ENCODE measurements at regions not wholly inside any gene's neighbourhood (a gene's known extent, or its start where the extent isn't known, plus 50 kb on each side); places are given as distances from the start of the nearest gene placed in this dataset.
A peak's percentile ranks its signal among the peaks of the same experiment; 100 is the strongest.
"Not testable (repeated sequence)": the region's sequence is repeated elsewhere in the genome, so short reads cannot be mapped to it uniquely, and the experiment has no call there.

DNA sequence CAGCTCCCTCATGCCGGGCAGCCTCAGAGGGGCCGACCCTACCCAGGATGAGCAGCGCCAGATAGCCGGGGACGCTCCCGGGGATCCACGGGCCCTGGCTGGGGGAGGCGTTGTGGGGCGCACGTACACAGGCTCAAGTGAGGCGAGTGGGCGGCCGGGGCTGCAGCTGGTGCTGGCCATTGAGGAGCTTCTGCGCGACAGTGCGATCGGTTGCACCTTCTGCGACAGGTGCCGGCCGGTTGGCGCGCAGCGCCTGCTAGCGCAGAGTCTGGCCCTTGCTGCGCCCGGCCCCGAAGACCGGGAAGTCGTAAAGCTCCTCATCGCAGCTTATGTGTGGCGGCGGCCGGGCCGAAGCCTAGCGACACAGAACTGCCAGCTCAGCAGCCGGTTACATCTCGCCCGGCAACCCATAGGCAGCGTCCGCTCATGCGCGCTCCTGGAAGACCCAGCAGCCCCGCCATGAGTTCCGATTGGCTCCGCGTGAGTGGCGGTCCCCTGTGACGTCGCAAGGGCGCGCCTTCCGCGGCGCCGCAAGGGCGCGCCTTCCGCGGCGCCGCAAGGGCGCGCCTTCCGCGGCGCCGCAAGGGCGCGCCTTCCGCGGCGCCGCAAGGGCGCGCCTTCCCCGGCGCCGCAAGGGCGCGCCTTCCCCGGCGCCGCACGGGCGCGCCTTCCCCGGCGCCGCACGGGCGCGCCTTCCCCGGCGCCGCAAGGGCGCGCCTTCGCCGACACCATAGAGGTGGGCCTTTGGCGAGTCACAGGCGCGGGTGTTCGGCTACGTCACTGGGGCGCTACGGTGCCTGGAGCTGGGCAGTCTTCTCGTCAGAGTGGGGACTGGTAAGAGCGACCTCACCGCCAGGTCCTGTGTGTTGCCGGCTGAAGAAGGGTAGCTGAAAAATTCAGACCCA lies 308.6 kb downstream of the ZNF37A start:
- ATAC-seq (peak; percentile 100), DNase-seq (ENCODE audit: low read depth, low spot score) (peak; percentile 60)
- ChIA-PET RAD21 (ENCODE audit: unreplicated experiment) (interaction anchor here (1.5 kb wide), 1 partner anchor 426 kb away, joined by 9 read pairs; the partner anchor contains the start of gene ZNF25), POLR2A (interaction anchor here (0.6 kb wide), 2 partner anchors 308 to 1606 kb away, joined by 3 read pairs; no protein-coding TSS in a partner anchor), SMC1A (ENCODE audit: uncharacterized antibody, unreplicated experiment) (interaction anchor here (1.6 kb wide), 1 partner anchor 393 kb away, joined by 3 read pairs; no protein-coding TSS in a partner anchor)
- Histone ChIP-seq H3K9ac (ENCODE audit: control insufficient read depth, insufficient read depth, low read length) (peak overlapping the region; percentile 92), H3K27ac (ENCODE audit: control insufficient read depth, insufficient read depth) (peak overlapping the region; percentile 85), H3K4me3 (peak overlapping the region; percentile 86), H2AFZ (ENCODE audit: control insufficient read depth, low read depth, low read length) (peak overlapping the region; percentile 68), H3K4me2 (ENCODE audit: control insufficient read depth, insufficient read depth) (peak overlapping the region; percentile 77)
- H3K27me3 ChIP-seq (replicated peaks in 1 of 2; ENCODE audit: control insufficient read depth in 2 of 2, insufficient read depth in 2 of 2, low read length in 1 of 2); in situ Hi-C loops (cut with MboI); H3K79me2 ChIP-seq (ENCODE audit: control insufficient read depth, insufficient read depth, low read length); H3K36me3 ChIP-seq (ENCODE audit: control insufficient read depth in 2 of 2, insufficient read depth in 2 of 2, low read length in 1 of 2); CTCF ChIA-PET; FAIRE-seq; H4K20me1 ChIP-seq (ENCODE audit: control insufficient read depth, insufficient read depth); H3K4me1 ChIP-seq (ENCODE audit: control insufficient read depth, insufficient read depth, low read length); H3K9me3 ChIP-seq (replicated peaks; ENCODE audit: control insufficient read depth, insufficient read depth, low read length): not testable (repeated sequence)
- 2% methylated on average over 75 of the region's 110 CpGs for WGBS (ENCODE audit: insufficient coverage, insufficient replicate concordance, low lambda C conversion rate, missing lambda C conversion rate)
- intact Hi-C loops (cut with micrococcal nuclease; ENCODE audit: unreplicated experiment): loop anchor here (2.0 kb wide), 1 partner anchor 426 kb away; the partner anchor contains the start of gene ZNF25
- BruUV-seq (replicated peaks): TSS peak; percentile 87
- peak; percentile 71; the same call in 1 of the 2 replicates for TF ChIP-seq NR2F1 (conservative IDR thresholded peaks at IDR 0.05)
- peak; percentile 84 for TF ChIP-seq POLR2A (IDR thresholded peaks at IDR 0.05; ENCODE audit: low read depth, low read length)
- 0 out of 2 replicates have a peak, but pooled peaks have one; percentile 40 for TF ChIP-seq TCF12 (IDR thresholded peaks at IDR 0.05; ENCODE audit: low read depth, low read length)
- peak; percentile 78; the same call in 1 of the 2 replicates for TF ChIP-seq ZBED1 (IDR thresholded peaks at IDR 0.05; ENCODE audit: borderline replicate concordance)
- TF ChIP-seq POU2F2 (IDR thresholded peaks at IDR 0.05; ENCODE audit: borderline replicate concordance, low read depth, low read length): peak; percentile 23; the same call in 1 of the 3 replicates
- TF ChIP-seq SMAD5 (IDR thresholded peaks at IDR 0.05; ENCODE audit: low read depth): 0 out of 2 replicates have a peak, but pooled peaks have one; percentile 38
- TF ChIP-seq HCFC1 (IDR thresholded peaks at IDR 0.05; ENCODE audit: low read length): peak; percentile 50; the same call in 1 of the 2 replicates
- TF ChIP-seq, protein P1, sequence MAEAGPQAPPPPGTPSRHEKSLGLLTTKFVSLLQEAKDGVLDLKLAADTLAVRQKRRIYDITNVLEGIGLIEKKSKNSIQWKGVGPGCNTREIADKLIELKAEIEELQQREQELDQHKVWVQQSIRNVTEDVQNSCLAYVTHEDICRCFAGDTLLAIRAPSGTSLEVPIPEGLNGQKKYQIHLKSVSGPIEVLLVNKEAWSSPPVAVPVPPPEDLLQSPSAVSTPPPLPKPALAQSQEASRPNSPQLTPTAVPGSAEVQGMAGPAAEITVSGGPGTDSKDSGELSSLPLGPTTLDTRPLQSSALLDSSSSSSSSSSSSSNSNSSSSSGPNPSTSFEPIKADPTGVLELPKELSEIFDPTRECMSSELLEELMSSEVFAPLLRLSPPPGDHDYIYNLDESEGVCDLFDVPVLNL (IDR thresholded peaks at IDR 0.05; ENCODE audit: low read depth, low read length): 0 out of 2 replicates have a peak, but pooled peaks have one; percentile 26
- 0 out of 2 replicates have a peak, but pooled peaks have one; percentile 38 for TF ChIP-seq CBFB (IDR thresholded peaks at IDR 0.05; ENCODE audit: low read depth)
- TF ChIP-seq, protein P2, sequence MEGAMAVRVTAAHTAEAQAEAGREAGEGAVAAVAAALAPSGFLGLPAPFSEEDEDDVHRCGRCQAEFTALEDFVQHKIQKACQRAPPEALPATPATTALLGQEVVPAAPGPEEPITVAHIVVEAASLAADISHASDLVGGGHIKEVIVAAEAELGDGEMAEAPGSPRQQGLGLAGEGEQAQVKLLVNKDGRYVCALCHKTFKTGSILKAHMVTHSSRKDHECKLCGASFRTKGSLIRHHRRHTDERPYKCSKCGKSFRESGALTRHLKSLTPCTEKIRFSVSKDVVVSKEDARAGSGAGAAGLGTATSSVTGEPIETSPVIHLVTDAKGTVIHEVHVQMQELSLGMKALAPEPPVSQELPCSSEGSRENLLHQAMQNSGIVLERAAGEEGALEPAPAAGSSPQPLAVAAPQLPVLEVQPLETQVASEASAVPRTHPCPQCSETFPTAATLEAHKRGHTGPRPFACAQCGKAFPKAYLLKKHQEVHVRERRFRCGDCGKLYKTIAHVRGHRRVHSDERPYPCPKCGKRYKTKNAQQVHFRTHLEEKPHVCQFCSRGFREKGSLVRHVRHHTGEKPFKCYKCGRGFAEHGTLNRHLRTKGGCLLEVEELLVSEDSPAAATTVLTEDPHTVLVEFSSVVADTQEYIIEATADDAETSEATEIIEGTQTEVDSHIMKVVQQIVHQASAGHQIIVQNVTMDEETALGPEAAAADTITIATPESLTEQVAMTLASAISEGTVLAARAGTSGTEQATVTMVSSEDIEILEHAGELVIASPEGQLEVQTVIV (IDR thresholded peaks at IDR 0.05; ENCODE audit: borderline replicate concordance, partially characterized antibody): peak; percentile 84
- TF ChIP-seq PAX5 (IDR thresholded peaks at IDR 0.05; ENCODE audit: borderline replicate concordance, low read depth, low read length): 0 out of 2 replicates have a peak, but pooled peaks have one; percentile 12
- peak; percentile 55; the same call in 1 of the 2 replicates for TF ChIP-seq GATAD2B (conservative IDR thresholded peaks at IDR 0.05; ENCODE audit: low read depth)
- TF ChIP-seq POLR2AphosphoS5 (IDR thresholded peaks at IDR 0.05; ENCODE audit: low read length): peak; percentile 48
- TF ChIP-seq TAF1 (IDR thresholded peaks at IDR 0.05; ENCODE audit: borderline replicate concordance, low read depth, low read length): peak; percentile 58; the same call in 1 of the 2 replicates
- TF ChIP-seq CREM (IDR thresholded peaks at IDR 0.05; ENCODE audit: low read depth): peak; percentile 90
- TF ChIP-seq RFX5 (IDR thresholded peaks at IDR 0.05; ENCODE audit: low read depth, low read length): 0 out of 2 replicates have a peak, but pooled peaks have one; percentile 0
- peak; percentile 53; the same call in 1 of the 2 replicates for TF ChIP-seq NBN (IDR thresholded peaks at IDR 0.05)
- TF ChIP-seq NFYB (IDR thresholded peaks at IDR 0.05; ENCODE audit: insufficient read depth, low read depth, low read length): peak; percentile 68; the same call in 1 of the 2 replicates
- peak in 1 of 2 experiments; percentile 10; a peak in 1 of 4 replicates for TF ChIP-seq BHLHE40 (IDR thresholded peaks at IDR 0.05; ENCODE audit: borderline replicate concordance in 1 of 2, low read depth in 2 of 2, low read length in 1 of 2)
- peak; percentile 64; the same call in 1 of the 2 replicates for TF ChIP-seq PML (IDR thresholded peaks at IDR 0.05; ENCODE audit: low read length)
- peak; percentile 41; the same call in 1 of the 2 replicates for TF ChIP-seq SIN3A (IDR thresholded peaks at IDR 0.05; ENCODE audit: low read depth, low read length)
- peak; percentile 91 for TF ChIP-seq CREB1 (IDR thresholded peaks at IDR 0.05; ENCODE audit: low read depth)
